ENCODE measurements at regions not wholly inside any gene's neighbourhood (a gene's known extent, or its start where the extent isn't known, plus 50 kb on each side); places are given as distances from the start of the nearest gene placed in this dataset.

- TF ChIP-seq CTCF (IDR thresholded peaks at IDR 0.05), result no peak
- TF ChIP-seq POLR2A (IDR thresholded peaks at IDR 0.05), result no peak
These were observed 504.9 kb upstream of the SEMA6D start for GRCh38 chr15:47212222-47213010.

Measured in lower leg skin (tissue), 3 donors.